NCI-H446 (cell line): ENCODE measurements at regions not wholly inside any gene's neighbourhood (a gene's known extent, or its start where the extent isn't known, plus 50 kb on each side); places are given as distances from the start of the nearest gene placed in this dataset.

ENCODE experiments used
- DNase-seq, 2 experiments: peaks; one replicate each; lab custom pipeline; 2025; lab: John Stamatoyannopoulos, UW

GRCh38 chr5:159385536-159385935 is 55.2 kb upstream of the IL12B start:
- DNase-seq = no peak

- DNase-seq = no peak
These were observed 55.9 kb upstream of the IL12B start for GRCh38 chr5:159386028-159386711.

- DNase-seq = no peak
These were observed 62.6 kb upstream of the IL12B start for GRCh38 chr5:159392871-159393270.

DNA sequence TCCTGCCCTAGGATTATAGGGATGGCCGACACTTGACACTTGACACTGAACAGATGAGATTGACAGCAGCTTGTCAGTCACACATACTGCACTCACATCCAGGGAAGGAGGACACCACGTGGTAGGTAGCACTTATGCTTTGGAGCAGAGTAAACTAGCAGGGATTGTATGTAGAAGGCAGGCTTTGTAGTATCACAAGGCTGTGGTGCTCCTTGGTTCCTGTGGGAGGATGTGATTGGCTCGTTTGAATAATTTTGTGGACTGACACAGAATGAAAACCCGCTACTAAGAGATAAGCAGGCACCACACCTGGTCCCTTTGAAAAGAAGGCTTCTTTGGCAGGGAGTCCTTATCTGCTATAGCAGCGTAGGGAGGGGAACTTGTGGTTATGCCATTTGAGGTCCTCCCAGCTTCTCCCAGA is 63.6 kb upstream of the IL12B start:
- no peak for DNase-seq

GRCh38 chr5:159395202-159395601 is 64.9 kb upstream of the IL12B start:
- no peak for DNase-seq

- no peak for DNase-seq
These were observed 68.6 kb upstream of the IL12B start for GRCh38 chr5:159398936-159399335.

- DNase-seq = no peak
These were observed 70.2 kb upstream of the IL12B start for GRCh38 chr5:159400476-159400875.

DNA sequence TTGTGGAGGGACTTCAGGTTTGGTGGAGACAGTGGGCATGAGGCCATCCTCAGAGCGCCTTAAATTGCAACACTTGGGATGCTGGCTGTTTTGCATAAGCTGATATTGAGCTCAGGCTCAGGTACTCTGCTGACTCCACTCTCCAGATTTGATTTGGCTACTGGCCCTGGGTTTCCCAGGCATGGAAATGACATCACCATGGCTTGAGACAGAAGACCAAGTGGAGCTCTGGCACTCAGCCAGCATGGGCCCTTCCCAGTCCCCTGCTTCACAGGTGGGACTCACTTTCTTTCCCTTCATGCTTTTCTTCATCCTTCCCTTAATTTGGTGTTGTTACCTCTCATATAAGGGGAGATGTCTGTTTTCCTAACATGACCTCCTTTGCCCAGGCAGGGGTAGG is 72.0 kb upstream of the IL12B start:
- peak in 1 of 2 experiments; percentile 3 for DNase-seq

- DNase-seq = no peak
These were observed 72.6 kb upstream of the IL12B start for GRCh38 chr5:159402856-159403255.

DNA sequence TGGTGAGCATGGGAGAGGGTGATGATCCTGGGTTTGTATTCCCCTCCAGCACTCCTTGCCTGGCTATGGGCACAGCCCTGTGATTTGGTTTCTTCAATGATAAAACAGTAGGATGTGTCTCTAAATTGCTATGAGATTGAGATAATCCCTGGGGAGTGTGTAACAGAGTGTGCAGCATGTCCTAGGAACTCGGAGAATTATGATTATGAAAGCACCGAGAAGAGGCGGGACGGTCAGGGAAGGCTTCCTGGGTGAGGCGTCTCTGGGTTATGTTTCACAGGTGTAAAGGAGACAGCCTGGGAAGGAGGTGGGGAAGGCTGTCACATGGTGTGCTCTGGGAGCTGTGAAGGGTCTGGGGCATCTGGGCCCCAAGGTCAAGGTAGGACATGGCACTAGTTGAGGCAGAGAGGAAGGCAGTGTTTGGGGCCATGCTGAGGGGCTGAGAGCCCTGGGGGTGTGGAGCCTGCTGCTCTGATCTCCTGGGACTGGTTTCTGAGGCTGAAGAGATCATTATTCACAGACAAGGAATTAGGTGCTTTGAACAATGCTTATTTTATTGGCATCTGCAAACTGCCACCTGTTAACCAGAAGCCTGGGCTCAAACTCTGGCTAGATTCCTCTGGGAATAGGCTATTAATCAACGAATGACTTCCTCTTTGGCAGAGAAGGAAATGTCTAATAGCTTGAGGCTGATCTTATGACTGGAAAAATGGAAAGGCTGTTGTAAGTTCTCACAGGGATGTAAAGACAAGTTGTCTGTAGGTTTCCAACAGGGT is 73.8 kb upstream of the IL12B start:
- DNase-seq = peak in 1 of 2 experiments; percentile 52

- DNase-seq = no peak
These were observed 75.3 kb upstream of the IL12B start for GRCh38 chr5:159405611-159406031.

DNA sequence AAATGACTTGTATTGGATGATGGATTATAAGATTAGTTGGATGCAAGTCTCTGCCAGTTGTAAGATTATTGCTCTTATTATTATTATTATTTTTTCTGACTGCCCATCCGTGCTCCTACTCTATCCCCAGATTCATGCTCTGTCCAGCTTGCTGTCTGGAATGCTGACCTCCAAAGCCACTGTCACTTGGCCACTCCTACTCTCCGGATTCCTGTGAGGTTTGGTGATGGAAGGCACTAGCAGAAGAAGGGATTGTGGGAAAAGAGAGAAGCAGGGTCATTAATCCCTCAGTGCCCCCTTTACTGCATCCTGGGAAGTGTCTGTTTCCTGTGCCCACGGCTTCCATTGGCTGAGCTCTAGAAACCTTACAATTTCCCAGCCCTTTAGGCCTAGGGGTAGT is 76.3 kb upstream of the IL12B start:
- no peak for DNase-seq

- DNase-seq = no peak
These were observed 79.5 kb upstream of the IL12B start for GRCh38 chr5:159409801-159410200.

- DNase-seq = no peak
These were observed 80.2 kb upstream of the IL12B start for GRCh38 chr5:159410480-159410879.

DNA sequence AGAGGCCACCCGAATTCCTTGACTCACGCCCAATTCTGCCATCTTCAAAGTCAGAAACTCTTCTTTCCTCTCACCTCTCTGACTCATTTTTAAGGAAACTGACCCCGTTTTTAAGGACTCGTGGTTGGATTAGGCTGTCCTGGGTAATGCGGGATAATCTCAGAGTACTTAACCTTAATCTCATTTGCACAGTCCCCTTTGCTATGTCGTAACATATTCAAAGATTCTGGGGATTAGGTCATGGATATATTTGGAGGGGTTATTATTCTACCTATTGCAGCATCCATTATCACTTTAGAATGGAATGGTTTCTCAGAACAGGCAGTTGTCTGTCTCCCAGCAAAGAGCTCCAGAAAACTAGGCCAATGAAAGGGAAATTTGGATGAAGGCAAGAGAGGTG is 80.8 kb upstream of the IL12B start:
- DNase-seq = no peak

DNA sequence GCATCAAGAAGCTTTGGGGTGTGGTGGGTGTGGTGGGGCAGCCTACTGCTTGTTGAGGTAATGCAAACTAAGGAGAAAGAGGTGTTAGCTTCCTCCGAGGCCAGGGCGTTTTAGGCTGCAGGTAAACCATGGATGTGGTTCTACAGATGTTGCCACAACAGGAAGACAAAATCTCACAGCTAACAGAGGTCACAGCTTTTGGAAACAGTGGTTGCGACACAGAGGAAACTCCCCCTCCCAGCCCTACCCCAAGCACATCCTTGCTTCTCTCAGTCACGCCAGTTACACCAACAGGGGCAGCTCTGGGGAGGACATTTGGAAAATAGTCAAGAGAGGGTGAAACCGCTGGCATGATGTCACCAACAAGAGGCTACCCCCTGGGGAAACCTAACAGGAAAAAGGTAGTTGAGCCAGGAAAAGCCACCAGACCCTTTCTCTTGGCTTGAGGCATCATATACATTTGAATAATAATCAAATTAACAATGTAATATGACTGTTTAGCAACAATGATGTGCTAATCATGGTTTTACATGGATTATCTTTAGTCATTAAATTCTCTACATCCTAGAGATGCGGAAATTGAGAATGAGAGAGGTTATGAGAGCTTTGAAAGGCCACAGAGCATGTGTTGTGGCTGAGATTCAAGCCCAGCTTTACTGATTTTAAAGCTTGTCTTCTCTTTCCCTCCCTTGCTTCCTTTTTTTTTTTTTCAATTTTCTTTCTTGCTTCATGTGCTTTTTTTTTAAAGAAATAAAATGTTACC is 82.2 kb upstream of the IL12B start:
- DNase-seq = no peak

DNA sequence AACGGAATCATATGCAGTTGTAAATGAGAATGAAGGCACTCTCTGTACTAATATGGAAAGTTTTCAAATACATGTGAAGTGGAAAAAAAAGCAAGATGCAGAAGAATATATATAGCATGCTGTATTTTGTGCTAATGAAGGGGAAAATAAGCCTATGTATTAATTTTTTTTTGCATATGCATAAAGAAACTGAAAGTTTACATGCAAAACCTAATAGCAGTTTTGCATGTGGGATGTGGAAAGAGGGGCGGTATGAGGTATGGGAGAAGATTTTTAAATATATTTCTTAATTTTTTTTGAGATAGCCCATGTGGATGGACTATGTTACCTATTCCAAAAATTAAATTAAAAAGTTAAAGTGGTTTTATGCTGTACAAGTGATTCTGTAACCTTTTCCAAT is 83.7 kb upstream of the IL12B start:
- DNase-seq = no peak

DNA sequence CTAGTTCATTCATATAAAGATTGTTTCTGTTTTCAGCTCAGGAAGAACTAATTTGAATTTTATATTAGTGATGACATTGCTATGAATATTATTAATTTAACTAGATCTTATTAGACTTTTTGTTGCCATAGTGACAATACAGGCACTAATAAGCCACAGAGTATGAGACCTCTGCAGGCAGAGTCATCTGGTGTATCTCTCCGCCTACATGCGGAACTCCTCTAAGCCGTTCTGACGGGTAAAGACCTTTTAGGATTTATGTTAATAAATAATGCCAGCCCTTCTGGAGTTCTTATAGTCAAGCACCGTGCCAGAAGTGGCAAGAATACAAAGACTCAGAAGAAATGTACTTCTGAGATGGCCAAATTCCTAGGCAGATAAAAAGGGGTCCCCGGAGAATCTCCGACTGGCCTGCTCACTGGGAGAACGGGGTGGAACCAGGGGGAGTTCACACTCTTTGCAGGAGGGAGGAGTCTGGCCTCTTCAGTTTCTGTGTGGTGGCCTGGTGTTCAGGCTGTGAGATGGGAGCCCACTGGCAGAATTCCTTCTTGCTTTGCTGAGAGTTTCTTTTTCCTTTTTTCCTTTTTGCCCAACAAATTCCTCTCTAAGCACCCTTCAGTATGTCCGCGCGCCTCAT is 85.1 kb upstream of the IL12B start:
- no peak for DNase-seq

DNA sequence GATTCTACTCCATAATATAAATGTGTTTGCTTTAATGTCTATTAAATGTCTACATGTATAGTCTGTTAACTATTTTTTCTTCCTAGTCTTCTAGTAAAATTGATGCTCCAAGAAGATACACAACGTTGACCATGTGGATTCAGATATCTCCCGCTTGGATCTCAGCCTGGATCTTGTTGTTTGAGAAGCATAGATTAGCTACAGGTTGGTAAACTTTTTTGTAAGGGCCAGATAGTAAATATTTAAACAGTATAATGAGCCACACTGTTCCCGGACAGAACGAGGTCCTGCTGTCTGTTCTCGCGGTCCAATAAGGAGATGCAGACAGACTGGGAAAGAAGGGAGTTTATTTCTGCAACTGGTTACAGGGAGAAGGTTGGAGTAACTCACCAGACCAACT is 86.2 kb upstream of the IL12B start:
- DNase-seq = no peak

DNA sequence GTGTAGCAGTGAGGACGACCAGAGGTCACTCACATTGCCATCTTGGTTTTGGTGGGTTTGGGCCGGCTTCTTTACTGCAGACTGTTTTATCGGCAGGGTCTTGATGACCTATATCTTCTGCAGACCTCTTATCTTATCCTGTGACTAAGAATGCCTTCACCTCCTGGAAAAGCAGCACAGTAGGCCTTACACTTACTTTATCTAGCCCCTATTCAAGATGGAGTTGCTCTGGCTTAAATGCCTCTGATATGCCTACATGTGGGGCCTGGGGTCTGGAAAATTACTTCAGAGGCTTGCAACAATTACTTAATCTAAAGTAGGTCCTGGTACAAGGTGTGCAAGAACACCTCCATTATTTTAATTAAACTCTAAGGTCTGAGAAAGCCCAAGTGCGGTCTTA is 86.9 kb upstream of the IL12B start:
- DNase-seq = no peak

- DNase-seq = no peak
These were observed 89.3 kb upstream of the IL12B start for GRCh38 chr5:159419576-159419975.

GRCh38 chr5:159420940-159421339 is 90.7 kb upstream of the IL12B start:
- DNase-seq = no peak
